ENCODE measurements at regions not wholly inside any gene's neighbourhood (a gene's known extent, or its start where the extent isn't known, plus 50 kb on each side); places are given as distances from the start of the nearest gene placed in this dataset.

DNA sequence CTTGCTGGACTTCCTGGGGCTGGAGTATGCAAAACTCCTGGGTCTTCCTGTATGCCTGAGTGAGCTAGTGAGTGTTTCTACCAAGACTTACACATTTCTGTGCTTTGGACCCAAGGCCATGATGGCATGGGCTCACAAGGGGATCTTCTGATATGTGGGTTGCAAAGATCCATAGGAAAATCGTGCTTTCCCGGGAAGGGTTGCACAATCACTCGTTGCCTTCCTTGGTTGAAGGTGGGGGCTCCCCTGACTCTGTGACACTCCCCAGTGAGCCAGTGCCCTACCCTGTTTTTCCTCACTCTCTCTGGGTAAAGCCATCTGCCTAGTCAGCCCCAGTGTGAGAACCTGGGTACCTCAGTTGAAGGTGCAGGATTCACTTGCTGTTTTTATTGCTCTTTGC lies 114.0 kb upstream of the CCDC179 start:
- ATAC-seq (ENCODE audit: poor library complexity) (no peak), DNase-seq (no peak)
- Mint-ChIP-seq H3K9me3 (peaks cover 4% of the 10 kb centered on the region), H3K27ac (no peak overlapping the region), H3K27me3 (no peaks in the 10 kb centered on the region), H3K4me1 (ENCODE audit: low read depth) (no peaks in the 10 kb centered on the region), H3K4me3 (no peak overlapping the region), H3K36me3 (ENCODE audit: low read depth) (peaks cover 4% of the 10 kb centered on the region)
- ChIA-PET CTCF (no interaction called here), POLR2A (no interaction called here)
- Histone ChIP-seq H3K9me3 (ENCODE audit: control insufficient read depth in 1 of 2, insufficient read depth in 1 of 2, low read length in 2 of 2) (peaks cover 0 to 10% of the 10 kb centered on the region in 2 experiments), H3K36me3 (ENCODE audit: insufficient read depth, low read length) (no peaks in the 10 kb centered on the region), H3K27me3 (ENCODE audit: control insufficient read depth in 1 of 2, insufficient read depth in 2 of 2, low read length in 2 of 2) (no peaks in the 10 kb centered on the region), H3K4me1 (ENCODE audit: insufficient read depth, low read length) (no peaks in the 10 kb centered on the region), H3K27ac (ENCODE audit: low read depth in 1 of 2, low read length in 2 of 2) (no peak overlapping the region), H3K4me3 (ENCODE audit: low read length) (no peak overlapping the region)
- intact Hi-C loops (cut with DNase I, micrococcal nuclease): no loop called here
- TF ChIP-seq, protein P1, sequence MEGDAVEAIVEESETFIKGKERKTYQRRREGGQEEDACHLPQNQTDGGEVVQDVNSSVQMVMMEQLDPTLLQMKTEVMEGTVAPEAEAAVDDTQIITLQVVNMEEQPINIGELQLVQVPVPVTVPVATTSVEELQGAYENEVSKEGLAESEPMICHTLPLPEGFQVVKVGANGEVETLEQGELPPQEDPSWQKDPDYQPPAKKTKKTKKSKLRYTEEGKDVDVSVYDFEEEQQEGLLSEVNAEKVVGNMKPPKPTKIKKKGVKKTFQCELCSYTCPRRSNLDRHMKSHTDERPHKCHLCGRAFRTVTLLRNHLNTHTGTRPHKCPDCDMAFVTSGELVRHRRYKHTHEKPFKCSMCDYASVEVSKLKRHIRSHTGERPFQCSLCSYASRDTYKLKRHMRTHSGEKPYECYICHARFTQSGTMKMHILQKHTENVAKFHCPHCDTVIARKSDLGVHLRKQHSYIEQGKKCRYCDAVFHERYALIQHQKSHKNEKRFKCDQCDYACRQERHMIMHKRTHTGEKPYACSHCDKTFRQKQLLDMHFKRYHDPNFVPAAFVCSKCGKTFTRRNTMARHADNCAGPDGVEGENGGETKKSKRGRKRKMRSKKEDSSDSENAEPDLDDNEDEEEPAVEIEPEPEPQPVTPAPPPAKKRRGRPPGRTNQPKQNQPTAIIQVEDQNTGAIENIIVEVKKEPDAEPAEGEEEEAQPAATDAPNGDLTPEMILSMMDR (IDR thresholded peaks at IDR 0.05): no peak

DNA sequence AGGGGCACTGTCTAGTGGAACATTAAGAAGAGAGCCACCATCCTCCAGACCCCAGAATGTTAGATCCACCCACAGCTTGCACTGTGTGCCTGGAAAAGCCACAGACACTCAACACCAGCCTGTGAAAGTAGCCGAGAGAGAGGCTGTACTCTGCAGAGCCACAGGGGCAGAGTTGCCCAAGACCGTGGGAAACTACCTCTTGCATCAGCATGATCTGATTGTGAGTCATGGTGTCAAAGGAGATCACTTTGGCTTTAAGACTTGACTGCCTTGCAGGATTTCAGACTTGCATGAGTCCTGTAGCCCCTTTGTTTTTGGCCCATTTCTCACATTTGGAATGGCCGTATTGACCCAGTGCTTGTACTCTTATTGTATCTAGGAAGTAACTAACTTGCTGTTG lies 115.9 kb upstream of the CCDC179 start:
- CTCF ChIA-PET: no interaction called here

DNA sequence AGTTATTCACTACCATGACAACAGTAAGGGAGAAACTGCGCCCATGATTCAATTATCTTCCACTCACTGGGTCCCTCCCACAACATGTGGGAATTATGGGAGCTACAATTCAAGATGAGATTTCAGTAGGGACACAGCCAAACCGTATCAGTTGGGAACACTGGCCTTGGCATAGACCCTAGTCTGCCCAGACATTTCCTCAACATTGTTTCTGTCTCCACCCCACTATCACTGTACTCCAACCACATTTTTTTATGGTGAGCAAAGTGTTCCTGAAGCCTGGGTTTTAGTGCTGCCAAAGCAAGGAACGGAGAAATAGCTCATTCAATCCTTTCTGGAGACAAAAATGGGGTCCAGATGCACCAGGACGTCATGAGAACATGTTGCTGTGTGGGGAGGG lies 122.6 kb upstream of the CCDC179 start:
- ChIA-PET POLR2A (no interaction called here), CTCF (no interaction called here)
- no peak for DNase-seq
- Mint-ChIP-seq H3K4me3 (no peak overlapping the region), H3K9me3 (peaks cover 10% of the 10 kb centered on the region), H3K36me3 (ENCODE audit: low read depth) (peaks cover 6% of the 10 kb centered on the region), H3K27me3 (no peaks in the 10 kb centered on the region), H3K27ac (no peak overlapping the region), H3K4me1 (ENCODE audit: low read depth) (no peaks in the 10 kb centered on the region)
- H3K36me3 ChIP-seq (ENCODE audit: insufficient read depth, low read length): no peaks in the 10 kb centered on the region
- H3K27me3 ChIP-seq (ENCODE audit: control insufficient read depth in 1 of 2, insufficient read depth in 2 of 2, low read length in 2 of 2): no peaks in the 10 kb centered on the region
- no peak overlapping the region for H3K4me3 ChIP-seq (ENCODE audit: low read length)
- ATAC-seq (ENCODE audit: poor library complexity): no peak
- no peak overlapping the region for H3K27ac ChIP-seq (ENCODE audit: low read depth in 1 of 2, low read length in 2 of 2)
- TF ChIP-seq, protein P1 (IDR thresholded peaks at IDR 0.05): no peak
- intact Hi-C loops (cut with DNase I, micrococcal nuclease): no loop called here
- no peaks in the 10 kb centered on the region for H3K4me1 ChIP-seq (ENCODE audit: insufficient read depth, low read length)
- peaks cover 0 to 2% of the 10 kb centered on the region in 2 experiments for H3K9me3 ChIP-seq (ENCODE audit: control insufficient read depth in 1 of 2, insufficient read depth in 1 of 2, low read length in 2 of 2)

More for the DNA sequence above, 115.9 kb upstream of the CCDC179 start:
- H3K27ac Mint-ChIP-seq: no peak overlapping the region
- Histone ChIP-seq H3K4me1 (ENCODE audit: insufficient read depth, low read length) (no peaks in the 10 kb centered on the region), H3K4me3 (ENCODE audit: low read length) (no peak overlapping the region), H3K36me3 (ENCODE audit: insufficient read depth, low read length) (no peaks in the 10 kb centered on the region), H3K9me3 (ENCODE audit: control insufficient read depth in 1 of 2, insufficient read depth in 1 of 2, low read length in 2 of 2) (peaks cover 0 to 10% of the 10 kb centered on the region in 2 experiments), H3K27ac (ENCODE audit: low read depth in 1 of 2, low read length in 2 of 2) (no peak overlapping the region), H3K27me3 (ENCODE audit: control insufficient read depth in 1 of 2, insufficient read depth in 2 of 2, low read length in 2 of 2) (no peaks in the 10 kb centered on the region)
- H3K9me3 Mint-ChIP-seq: peaks cover 5% of the 10 kb centered on the region
- peaks cover 4% of the 10 kb centered on the region for H3K36me3 Mint-ChIP-seq (ENCODE audit: low read depth)
- intact Hi-C loops (cut with DNase I, micrococcal nuclease): no loop called here
- DNase-seq: no peak
- TF ChIP-seq, protein P1 (IDR thresholded peaks at IDR 0.05): no peak
- H3K4me3 Mint-ChIP-seq: no peak overlapping the region
- ATAC-seq (ENCODE audit: poor library complexity): no peak
- POLR2A ChIA-PET: no interaction called here
- no peaks in the 10 kb centered on the region for H3K27me3 Mint-ChIP-seq
- no peaks in the 10 kb centered on the region for H3K4me1 Mint-ChIP-seq (ENCODE audit: low read depth)
